Osteoblast (primary cell): ENCODE measurements at regions not wholly inside any gene's neighbourhood (a gene's known extent, or its start where the extent isn't known, plus 50 kb on each side); places are given as distances from the start of the nearest gene placed in this dataset.

Experiments used
- DNase-seq: peaks from one replicate; pipeline ENCODE4 v3.0.0; 2011; ENCODE audit warnings: low spot score, mixed read lengths; ENCODE audit not compliant: insufficient read length; ENCODE audit errors: missing footprints
- H2AFZ ChIP-seq: 2 replicates; pipeline ENCODE4 v1.6.0; 2011; ENCODE audit warnings: mild to moderate bottlenecking, low read length
- H3K27ac ChIP-seq: 2 replicates; pipeline ENCODE4 v1.5.1; 2011; ENCODE audit warnings: mild to moderate bottlenecking, low read depth, low read length, moderate library complexity
- H3K27me3 ChIP-seq: 2 replicates; pipeline ENCODE4 v1.6.0; 2012; ENCODE audit warnings: mild to moderate bottlenecking, control low read depth, inconsistent platforms, low read length, moderate library complexity; ENCODE audit not compliant: insufficient read depth
- H3K36me3 ChIP-seq: 2 replicates; pipeline ENCODE4 v1.5.1; 2011; ENCODE audit warnings: mild to moderate bottlenecking, low read length, control low read depth, moderate library complexity; ENCODE audit not compliant: insufficient read depth
- H3K4me1 ChIP-seq: 2 replicates; pipeline ENCODE4 v1.5.1; 2011; ENCODE audit warnings: mild to moderate bottlenecking, low read length, control low read depth, moderate library complexity; ENCODE audit not compliant: insufficient read depth
- H3K4me2 ChIP-seq: 2 replicates; pipeline ENCODE4 v1.6.0; 2011; ENCODE audit warnings: mild to moderate bottlenecking, low read length; ENCODE audit not compliant: insufficient read depth
- H3K4me3 ChIP-seq: fragments of 200-600 bp; sonication (generic); 3 replicates; pipeline ENCODE4 v1.5.1; 2012; ENCODE audit warnings: mild to moderate bottlenecking, low read length, inconsistent platforms; ENCODE audit not compliant: insufficient read depth
- H3K79me2 ChIP-seq: 2 replicates; pipeline ENCODE4 v1.6.0; 2012; ENCODE audit warnings: mild to moderate bottlenecking, low read length, control low read depth, inconsistent platforms; ENCODE audit not compliant: insufficient read depth
- H3K9me3 ChIP-seq: 2 replicates; pipeline ENCODE4 v1.5.1; 2011; ENCODE audit warnings: low read depth, low read length, control low read depth
- H4K20me1 ChIP-seq: 2 replicates; pipeline ENCODE4 v1.6.0; 2012; ENCODE audit warnings: mild to moderate bottlenecking, low read length, control low read depth; ENCODE audit not compliant: insufficient read depth
- TF ChIP-seq, protein P1 (sequence below): IDR thresholded peaks from 2 replicates; pipeline ENCODE4 v1.5.1; 2011; ENCODE audit warnings: mild to moderate bottlenecking, low read depth, low read length, moderate library complexity; ENCODE audit errors: extremely low read depth

DNA sequence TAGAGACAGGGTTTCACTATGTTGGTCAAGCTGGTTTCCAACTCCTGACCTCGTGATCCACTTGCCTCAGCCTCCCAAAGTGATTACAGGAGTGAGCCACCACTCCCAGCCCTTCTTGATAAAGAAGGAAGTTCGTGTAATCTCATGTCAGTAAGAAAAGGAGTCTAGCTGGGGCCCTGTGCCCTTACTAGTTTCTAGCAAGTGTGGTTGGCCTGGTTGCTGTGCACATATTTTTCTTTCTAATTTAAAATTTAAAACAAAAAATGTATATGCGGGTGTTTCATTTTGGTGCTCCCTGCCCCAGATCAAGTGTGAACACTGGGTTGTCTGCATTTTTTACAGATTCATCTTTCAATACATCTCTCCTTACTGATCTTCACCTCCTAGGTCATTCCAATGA, 770.8 kb upstream of the TENM4 start:
- no peak overlapping the region for H3K4me2 ChIP-seq
- no peaks in the 10 kb centered on the region for H3K36me3 ChIP-seq
- H3K4me1 ChIP-seq = no peaks in the 10 kb centered on the region
- H4K20me1 ChIP-seq = no peaks in the 10 kb centered on the region
- no peak overlapping the region for H3K27ac ChIP-seq
- no peak overlapping the region for H3K4me3 ChIP-seq
- no peaks in the 10 kb centered on the region for H3K27me3 ChIP-seq
- H2AFZ ChIP-seq = no peak overlapping the region
- TF ChIP-seq, protein P1, sequence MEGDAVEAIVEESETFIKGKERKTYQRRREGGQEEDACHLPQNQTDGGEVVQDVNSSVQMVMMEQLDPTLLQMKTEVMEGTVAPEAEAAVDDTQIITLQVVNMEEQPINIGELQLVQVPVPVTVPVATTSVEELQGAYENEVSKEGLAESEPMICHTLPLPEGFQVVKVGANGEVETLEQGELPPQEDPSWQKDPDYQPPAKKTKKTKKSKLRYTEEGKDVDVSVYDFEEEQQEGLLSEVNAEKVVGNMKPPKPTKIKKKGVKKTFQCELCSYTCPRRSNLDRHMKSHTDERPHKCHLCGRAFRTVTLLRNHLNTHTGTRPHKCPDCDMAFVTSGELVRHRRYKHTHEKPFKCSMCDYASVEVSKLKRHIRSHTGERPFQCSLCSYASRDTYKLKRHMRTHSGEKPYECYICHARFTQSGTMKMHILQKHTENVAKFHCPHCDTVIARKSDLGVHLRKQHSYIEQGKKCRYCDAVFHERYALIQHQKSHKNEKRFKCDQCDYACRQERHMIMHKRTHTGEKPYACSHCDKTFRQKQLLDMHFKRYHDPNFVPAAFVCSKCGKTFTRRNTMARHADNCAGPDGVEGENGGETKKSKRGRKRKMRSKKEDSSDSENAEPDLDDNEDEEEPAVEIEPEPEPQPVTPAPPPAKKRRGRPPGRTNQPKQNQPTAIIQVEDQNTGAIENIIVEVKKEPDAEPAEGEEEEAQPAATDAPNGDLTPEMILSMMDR = no peak
- no peaks in the 10 kb centered on the region for H3K9me3 ChIP-seq
- no peaks in the 10 kb centered on the region for H3K79me2 ChIP-seq
- no peak for DNase-seq

DNA sequence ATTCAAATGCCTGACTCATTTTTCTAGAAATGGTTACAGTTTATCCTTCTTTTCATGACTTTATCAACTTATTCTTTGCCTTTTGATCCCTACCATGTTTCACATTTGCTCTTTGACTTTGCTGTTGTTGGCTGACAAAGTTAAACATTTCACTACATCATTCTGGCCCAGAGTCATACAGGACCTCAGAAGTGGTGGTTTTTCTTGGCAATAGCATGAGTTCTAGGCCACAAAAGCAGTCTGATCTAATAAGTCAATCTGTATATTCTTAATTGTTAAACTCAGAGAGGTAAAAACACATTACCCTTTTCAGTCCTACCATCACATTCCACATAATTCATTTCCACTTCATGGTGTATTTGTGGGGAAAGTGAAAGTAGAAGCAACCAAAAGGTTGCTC, 763.2 kb upstream of the TENM4 start:
- no peak for DNase-seq
- H3K4me1 ChIP-seq = no peaks in the 10 kb centered on the region
- H3K79me2 ChIP-seq = no peaks in the 10 kb centered on the region
- H3K27me3 ChIP-seq = no peaks in the 10 kb centered on the region
- TF ChIP-seq, protein P1 = no peak
- H3K27ac ChIP-seq = no peak overlapping the region
- no peaks in the 10 kb centered on the region for H3K36me3 ChIP-seq
- H3K9me3 ChIP-seq = no peaks in the 10 kb centered on the region
- H3K4me2 ChIP-seq = no peak overlapping the region
- no peak overlapping the region for H3K4me3 ChIP-seq
- H4K20me1 ChIP-seq = no peaks in the 10 kb centered on the region
- no peak overlapping the region for H2AFZ ChIP-seq

DNA sequence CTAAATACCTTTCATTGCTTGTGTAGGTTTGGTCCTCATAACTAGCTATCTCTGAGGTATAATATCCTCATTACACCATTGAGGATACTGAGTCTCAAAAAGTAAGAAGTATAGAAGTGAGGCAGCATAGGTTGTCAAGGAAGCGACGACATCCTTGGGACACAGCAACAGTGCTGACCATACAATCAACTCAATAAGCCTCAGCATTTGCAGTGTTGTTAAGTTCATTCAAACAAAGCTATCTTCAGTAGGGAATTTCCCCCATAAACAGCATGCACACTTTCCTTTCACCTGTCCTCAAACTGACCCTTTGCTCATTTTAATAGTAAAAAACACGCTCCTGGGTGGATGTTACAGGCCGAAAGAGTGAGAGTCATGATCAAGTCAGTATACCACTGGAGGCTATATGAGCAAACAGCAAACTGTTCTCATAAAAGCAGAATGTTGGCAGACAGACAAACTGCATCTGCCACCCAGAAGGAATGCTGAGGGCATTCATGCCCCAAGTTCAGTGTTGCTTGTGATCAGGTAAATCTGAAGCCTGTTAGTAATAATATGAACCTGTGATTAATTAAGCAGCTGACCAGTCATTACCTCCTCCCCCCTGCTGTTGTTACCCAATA, 756.2 kb upstream of the TENM4 start:
- no peak overlapping the region for H3K27ac ChIP-seq
- no peaks in the 10 kb centered on the region for H3K36me3 ChIP-seq
- H3K4me3 ChIP-seq = no peak overlapping the region
- no peaks in the 10 kb centered on the region for H4K20me1 ChIP-seq
- H3K4me2 ChIP-seq = no peak overlapping the region
- H3K79me2 ChIP-seq = no peaks in the 10 kb centered on the region
- DNase-seq = no peak
- TF ChIP-seq, protein P1 = no peak
- H3K4me1 ChIP-seq = no peaks in the 10 kb centered on the region
- no peaks in the 10 kb centered on the region for H3K9me3 ChIP-seq
- H2AFZ ChIP-seq = no peak overlapping the region
- H3K27me3 ChIP-seq = no peaks in the 10 kb centered on the region

DNA sequence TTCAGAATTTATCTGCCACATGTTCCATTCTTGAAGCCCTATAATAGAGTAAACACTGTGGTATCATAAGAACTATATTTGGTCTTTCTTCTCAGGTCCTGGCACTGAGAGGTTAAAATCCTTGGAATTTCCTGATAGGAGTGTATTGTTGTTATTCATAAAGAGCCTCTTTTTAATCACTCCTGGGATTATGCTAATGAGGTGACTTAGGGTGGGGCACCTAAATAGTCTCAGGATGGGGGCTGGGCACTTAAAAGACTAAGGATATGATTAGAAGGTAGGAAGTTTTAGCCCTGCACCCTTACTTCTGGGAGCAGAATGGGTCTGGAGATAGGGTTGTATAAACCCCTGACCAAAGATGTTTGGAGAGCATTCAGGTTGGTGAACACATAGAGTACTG, 755.2 kb upstream of the TENM4 start:
- Histone ChIP-seq H3K4me2 (no peak overlapping the region), H2AFZ (no peak overlapping the region), H3K9me3 (no peaks in the 10 kb centered on the region), H3K4me1 (no peaks in the 10 kb centered on the region), H4K20me1 (no peaks in the 10 kb centered on the region), H3K4me3 (no peak overlapping the region), H3K36me3 (no peaks in the 10 kb centered on the region), H3K27me3 (no peaks in the 10 kb centered on the region), H3K79me2 (no peaks in the 10 kb centered on the region), H3K27ac (no peak overlapping the region)
- TF ChIP-seq, protein P1 = no peak
- no peak for DNase-seq
